ENCODE measurements at regions not wholly inside any gene's neighbourhood (a gene's known extent, or its start where the extent isn't known, plus 50 kb on each side); places are given as distances from the start of the nearest gene placed in this dataset.

- no peaks in the 10 kb centered on the region for H3K27me3 ChIP-seq (ENCODE audit: insufficient read depth, poor library complexity, severe bottlenecking)
- no peak overlapping the region for H3K4me3 ChIP-seq (replicated peaks; ENCODE audit: insufficient read depth, low read length)
- no peak for DNase-seq (ENCODE audit: low read depth in 1 of 2, low spot score in 1 of 2)
- TF ChIP-seq CTCF (IDR thresholded peaks at IDR 0.05; ENCODE audit: insufficient read depth, low read length) (no peak), POLR2AphosphoS5 (IDR thresholded peaks at IDR 0.05; ENCODE audit: low read depth) (no peak), GABPA (IDR thresholded peaks at IDR 0.05; ENCODE audit: low read depth) (no peak), SPI1 (IDR thresholded peaks at IDR 0.05; ENCODE audit: borderline replicate concordance, low read depth) (no peak), REST (IDR thresholded peaks at IDR 0.05; ENCODE audit: insufficient replicate concordance, low read depth) (no peak)
- no peak overlapping the region for H3K27ac ChIP-seq (replicated peaks)
Measured at GRCh38 chr1:63038586-63038985, 254.7 kb downstream of the ATG4C start.

- H3K27me3 ChIP-seq (ENCODE audit: insufficient read depth, poor library complexity, severe bottlenecking), result no peaks in the 10 kb centered on the region
- TF ChIP-seq GABPA (IDR thresholded peaks at IDR 0.05; ENCODE audit: low read depth) (no peak), SPI1 (IDR thresholded peaks at IDR 0.05; ENCODE audit: borderline replicate concordance, low read depth) (no peak), CTCF (IDR thresholded peaks at IDR 0.05; ENCODE audit: insufficient read depth, low read length) (no peak), REST (IDR thresholded peaks at IDR 0.05; ENCODE audit: insufficient replicate concordance, low read depth) (no peak), POLR2AphosphoS5 (IDR thresholded peaks at IDR 0.05; ENCODE audit: low read depth) (no peak)
- DNase-seq (ENCODE audit: low read depth in 1 of 2, low spot score in 1 of 2), result no peak
- no peak overlapping the region for H3K27ac ChIP-seq (replicated peaks)
- no peak overlapping the region for H3K4me3 ChIP-seq (replicated peaks; ENCODE audit: insufficient read depth, low read length)
Measured at GRCh38 chr1:63041660-63042059, 257.7 kb downstream of the ATG4C start.

- H3K4me3 ChIP-seq (replicated peaks; ENCODE audit: insufficient read depth, low read length), result no peak overlapping the region
- no peak overlapping the region for H3K27ac ChIP-seq (replicated peaks)
- no peak for TF ChIP-seq REST (IDR thresholded peaks at IDR 0.05; ENCODE audit: insufficient replicate concordance, low read depth)
- no peak for TF ChIP-seq POLR2AphosphoS5 (IDR thresholded peaks at IDR 0.05; ENCODE audit: low read depth)
- no peak for TF ChIP-seq GABPA (IDR thresholded peaks at IDR 0.05; ENCODE audit: low read depth)
- no peak for TF ChIP-seq SPI1 (IDR thresholded peaks at IDR 0.05; ENCODE audit: borderline replicate concordance, low read depth)
- TF ChIP-seq CTCF (IDR thresholded peaks at IDR 0.05; ENCODE audit: insufficient read depth, low read length), result no peak
- H3K27me3 ChIP-seq (ENCODE audit: insufficient read depth, poor library complexity, severe bottlenecking), result no peaks in the 10 kb centered on the region
- no peak for DNase-seq (ENCODE audit: low read depth in 1 of 2, low spot score in 1 of 2)
Measured at GRCh38 chr1:63042278-63042677, 258.3 kb downstream of the ATG4C start.
